CD14-positive monocyte (primary cell): ENCODE measurements at regions not wholly inside any gene's neighbourhood (a gene's known extent, or its start where the extent isn't known, plus 50 kb on each side); places are given as distances from the start of the nearest gene placed in this dataset.

ENCODE experiments used
- DNase-seq, 3 donors: peaks; one replicate each; pipeline ENCODE4 v3.0.0-alpha.2; 2011 to 2022
- H2AFZ ChIP-seq: 2 replicates; pipeline ENCODE4 v1.6.0; 2012; ENCODE audit warnings: mild to moderate bottlenecking, low read depth, low read length, inconsistent platforms; ENCODE audit not compliant: insufficient read depth, poor library complexity, severe bottlenecking
- H3K27ac ChIP-seq, 2 donors: 1 replicate in 1 of 2; 2 replicates in 1 of 2; pipeline ENCODE4 v1.5.1; 2012 to 2013; ENCODE audit warnings: low read length in 2 of 2, control low read depth in 1 of 2, inconsistent platforms in 1 of 2, low read depth in 1 of 2, mild to moderate bottlenecking in 1 of 2
- H3K27me3 ChIP-seq, 2 donors: one replicate each; pipeline versions ENCODE4 v1.6.0 to v1.6.1; 2011 to 2013; ENCODE audit warnings: low read length in 2 of 2; ENCODE audit not compliant: control insufficient read depth in 2 of 2, insufficient read depth in 2 of 2
- H3K36me3 ChIP-seq, 2 donors: replicated peaks in 1 of 2; 1 replicate in 1 of 2; 2 replicates in 1 of 2; pipeline versions ENCODE4 v1.5.1 to v1.6.1; 2012 to 2013; ENCODE audit warnings: low read length in 2 of 2, control low read depth in 1 of 2, inconsistent platforms in 1 of 2, mild to moderate bottlenecking in 1 of 2; ENCODE audit not compliant: insufficient read depth in 2 of 2, control insufficient read depth in 1 of 2
- H3K4me1 ChIP-seq, 2 donors: 1 replicate in 1 of 2; 2 replicates in 1 of 2; pipeline versions ENCODE4 v1.5.1 to v1.6.1; 2012 to 2013; ENCODE audit warnings: low read length in 2 of 2, control low read depth in 1 of 2, inconsistent platforms in 1 of 2, mild to moderate bottlenecking in 1 of 2, moderate library complexity in 1 of 2; ENCODE audit not compliant: insufficient read depth in 2 of 2, control insufficient read depth in 1 of 2
- H3K4me2 ChIP-seq: replicated peaks from 2 replicates; pipeline ENCODE3; 2012; ENCODE audit warnings: low read length, moderate library complexity, mild to moderate bottlenecking; ENCODE audit not compliant: poor library complexity, severe bottlenecking; ENCODE audit errors: extremely low read depth
- H3K4me3 ChIP-seq, 3 experiments: fragments of 200-600 bp in 1 of 3; sonication (generic) in 1 of 3; replicated peaks in 1 of 3; 1 replicate in 2 of 3; 2 replicates in 1 of 3; pipeline ENCODE4 v1.5.1; 2011 to 2013; ENCODE audit warnings: low read length in 3 of 3, mild to moderate bottlenecking in 3 of 3, control low read depth in 2 of 3, low read depth in 2 of 3, inconsistent platforms in 1 of 3, moderate library complexity in 1 of 3
- H3K79me2 ChIP-seq: 2 replicates; pipeline ENCODE4 v1.6.0; 2012; ENCODE audit warnings: mild to moderate bottlenecking, control low read depth, inconsistent platforms, low read length, moderate library complexity; ENCODE audit not compliant: insufficient read depth
- H3K9ac ChIP-seq: 2 replicates; pipeline ENCODE4 v1.6.0; 2017; ENCODE audit warnings: low read length, mild to moderate bottlenecking; ENCODE audit not compliant: insufficient read depth, poor library complexity, severe bottlenecking
- H3K9me3 ChIP-seq, 2 donors: replicated peaks in 1 of 2; 1 replicate in 1 of 2; 2 replicates in 1 of 2; pipeline versions ENCODE4 v1.5.1 to v1.6.1; 2012 to 2013; ENCODE audit warnings: low read length in 2 of 2, control low read depth in 1 of 2; ENCODE audit not compliant: control insufficient read depth in 1 of 2, insufficient read depth in 1 of 2
- H4K20me1 ChIP-seq: 2 replicates; pipeline ENCODE4 v1.6.0; 2012; ENCODE audit warnings: mild to moderate bottlenecking, low read length, control low read depth, moderate library complexity; ENCODE audit not compliant: insufficient read depth
- H3K27ac Mint-ChIP-seq, 7 donors: one replicate each; pipeline ENCODE4 v1.8.0; 2020; ENCODE audit warnings: mild to moderate bottlenecking in 7 of 7, mixed read lengths in 7 of 7, moderate library complexity in 6 of 7, inconsistent platforms in 2 of 7
- H3K27me3 Mint-ChIP-seq, 3 donors: one replicate each; pipeline ENCODE4 v1.8.0; 2021 to 2022; ENCODE audit warnings: low read depth in 3 of 3, mild to moderate bottlenecking in 3 of 3, mixed read lengths in 3 of 3, moderate library complexity in 3 of 3, inconsistent platforms in 1 of 3
- H3K36me3 Mint-ChIP-seq, 2 donors: one replicate each; pipeline ENCODE4 v1.8.0; 2020; ENCODE audit warnings: mixed read lengths in 2 of 2, inconsistent platforms in 1 of 2, mild to moderate bottlenecking in 1 of 2
- H3K4me1 Mint-ChIP-seq: one replicate; pipeline ENCODE4 v1.8.0; 2020; ENCODE audit warnings: mild to moderate bottlenecking, mixed read lengths
- H3K4me3 Mint-ChIP-seq, 2 donors: one replicate each; pipeline ENCODE4 v1.8.0; 2020; ENCODE audit warnings: mild to moderate bottlenecking in 2 of 2, mixed read lengths in 2 of 2, moderate library complexity in 1 of 2
- H3K9me3 Mint-ChIP-seq, 7 donors: one replicate each; pipeline ENCODE4 v1.8.0; 2020 to 2022; ENCODE audit warnings: mixed read lengths in 7 of 7, mild to moderate bottlenecking in 6 of 7, moderate library complexity in 6 of 7, inconsistent platforms in 2 of 7
- WGBS: methylation state at CpG from one replicate; pipeline ENCODE4 v1.1.5; 2013; ENCODE audit warnings: missing lambda C conversion rate; ENCODE audit not compliant: insufficient coverage; 5-methylcytosine and 5-hydroxymethylcytosine counted together
- intact Hi-C, 2 donors: fragments of 100-400 bp; cut with micrococcal nuclease; formaldehyde crosslinking; loops; one replicate each; pipeline versions ENCODE4 v1.15.0 to v1.15.1; 2023
- TF ChIP-seq, protein P1 (sequence below): fragments of 200-600 bp; IDR thresholded peaks from one replicate; pipeline ENCODE4 v1.8.0; 2022; ENCODE audit warnings: antibody characterized with exemption, mild to moderate bottlenecking

GRCh38 chr10:78846071-78846470 is 222.7 kb upstream of the ZMIZ1 start:
- no peaks in the 10 kb centered on the region for H3K36me3 Mint-ChIP-seq
- peaks cover 0 to 2% (median 0%) of the 10 kb centered on the region in 7 donors for H3K9me3 Mint-ChIP-seq
- Histone ChIP-seq H3K9ac (no peak overlapping the region), H4K20me1 (no peaks in the 10 kb centered on the region), H2AFZ (no peak overlapping the region), H3K9me3 (no peaks in the 10 kb centered on the region), H3K4me1 (no peaks in the 10 kb centered on the region), H3K27ac (no peak overlapping the region), H3K27me3 (no peaks in the 10 kb centered on the region), H3K4me3 (no peak overlapping the region), H3K79me2 (no peaks in the 10 kb centered on the region), H3K36me3 (no peaks in the 10 kb centered on the region), H3K4me2 (no peak overlapping the region)
- H3K4me3 Mint-ChIP-seq = no peak overlapping the region
- no peak for DNase-seq
- no peaks in the 10 kb centered on the region for H3K4me1 Mint-ChIP-seq
- no peak overlapping the region for H3K27ac Mint-ChIP-seq
- intact Hi-C loops = no loop called here
- H3K27me3 Mint-ChIP-seq = peaks cover 0 to 2% (median 2%) of the 10 kb centered on the region in 3 donors
- TF ChIP-seq, protein P1, sequence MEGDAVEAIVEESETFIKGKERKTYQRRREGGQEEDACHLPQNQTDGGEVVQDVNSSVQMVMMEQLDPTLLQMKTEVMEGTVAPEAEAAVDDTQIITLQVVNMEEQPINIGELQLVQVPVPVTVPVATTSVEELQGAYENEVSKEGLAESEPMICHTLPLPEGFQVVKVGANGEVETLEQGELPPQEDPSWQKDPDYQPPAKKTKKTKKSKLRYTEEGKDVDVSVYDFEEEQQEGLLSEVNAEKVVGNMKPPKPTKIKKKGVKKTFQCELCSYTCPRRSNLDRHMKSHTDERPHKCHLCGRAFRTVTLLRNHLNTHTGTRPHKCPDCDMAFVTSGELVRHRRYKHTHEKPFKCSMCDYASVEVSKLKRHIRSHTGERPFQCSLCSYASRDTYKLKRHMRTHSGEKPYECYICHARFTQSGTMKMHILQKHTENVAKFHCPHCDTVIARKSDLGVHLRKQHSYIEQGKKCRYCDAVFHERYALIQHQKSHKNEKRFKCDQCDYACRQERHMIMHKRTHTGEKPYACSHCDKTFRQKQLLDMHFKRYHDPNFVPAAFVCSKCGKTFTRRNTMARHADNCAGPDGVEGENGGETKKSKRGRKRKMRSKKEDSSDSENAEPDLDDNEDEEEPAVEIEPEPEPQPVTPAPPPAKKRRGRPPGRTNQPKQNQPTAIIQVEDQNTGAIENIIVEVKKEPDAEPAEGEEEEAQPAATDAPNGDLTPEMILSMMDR = no peak
- 100% methylated on average over 3 of the region's 5 CpGs for WGBS

DNA sequence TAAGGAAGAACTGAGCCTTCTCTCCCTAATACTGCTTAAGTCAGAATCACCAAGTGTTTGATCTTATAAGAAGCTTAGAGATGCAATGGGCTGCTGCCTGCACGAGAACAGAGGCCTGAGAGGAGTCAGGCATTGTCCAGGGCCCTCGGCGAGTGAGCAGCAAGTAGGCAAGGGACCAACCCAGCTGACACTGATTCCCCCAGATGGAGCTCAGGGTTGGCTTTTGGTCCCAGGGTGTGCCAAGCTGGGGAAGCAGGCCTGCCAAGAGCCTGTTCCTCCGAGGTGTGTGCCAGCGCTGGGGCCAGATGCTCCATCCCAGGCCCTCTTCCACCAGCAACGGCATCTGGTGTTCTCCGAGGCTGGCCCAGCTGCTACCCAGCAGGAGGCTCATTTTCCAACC is 222.0 kb upstream of the ZMIZ1 start:
- H3K4me1 Mint-ChIP-seq = no peaks in the 10 kb centered on the region
- no peaks in the 10 kb centered on the region for H4K20me1 ChIP-seq
- no peaks in the 10 kb centered on the region for H3K36me3 Mint-ChIP-seq
- no peaks in the 10 kb centered on the region for H3K4me1 ChIP-seq
- H3K27ac Mint-ChIP-seq = no peak overlapping the region
- H3K9ac ChIP-seq = no peak overlapping the region
- H3K4me3 Mint-ChIP-seq = no peak overlapping the region
- 93% methylated on average over 6 of the region's 7 CpGs for WGBS
- no peak for DNase-seq
- H3K27me3 Mint-ChIP-seq = peaks cover 1 to 2% (median 2%) of the 10 kb centered on the region in 3 donors
- no peak overlapping the region for H3K4me3 ChIP-seq
- no peaks in the 10 kb centered on the region for H3K9me3 ChIP-seq
- peaks cover 0 to 2% (median 0%) of the 10 kb centered on the region in 7 donors for H3K9me3 Mint-ChIP-seq
- no peaks in the 10 kb centered on the region for H3K27me3 ChIP-seq
- no peaks in the 10 kb centered on the region for H3K36me3 ChIP-seq
- intact Hi-C loops = no loop called here
- no peak overlapping the region for H2AFZ ChIP-seq
- no peak overlapping the region for H3K27ac ChIP-seq
- TF ChIP-seq, protein P1 = no peak
- H3K79me2 ChIP-seq = no peaks in the 10 kb centered on the region
- no peak overlapping the region for H3K4me2 ChIP-seq
